Heart left ventricle (tissue), 16 donors: ENCODE measurements at regions not wholly inside any gene's neighbourhood (a gene's known extent, or its start where the extent isn't known, plus 50 kb on each side); places are given as distances from the start of the nearest gene placed in this dataset.

ENCODE experiments used
- ATAC-seq, 4 donors: fragments of 200-7000 bp; cut with Tn5 transposase; one replicate each; pipeline ENCODE4 v1.9.1; 2020 to 2022; ENCODE audit warnings: moderate library complexity in 4 of 4, mild to moderate bottlenecking in 3 of 4, moderate number of reproducible peaks in 1 of 4
- DNase-seq, 5 donors: peaks; one replicate each; pipeline ENCODE4 v3.0.0-alpha.2; 2020
- H3K27ac ChIP-seq, 12 donors: fragments of 200-600 bp; sonication (generic) in 4 of 12; one replicate each; pipeline versions ENCODE4 v1.5.0 to v1.8.0; 2016 to 2022; ENCODE audit warnings: mild to moderate bottlenecking in 2 of 12
- H3K27me3 ChIP-seq, 9 donors: fragments of 200-600 bp; sonication (generic) in 2 of 9; one replicate each; pipeline versions ENCODE4 v1.5.1 to v1.8.0; 2016 to 2022; ENCODE audit warnings: mild to moderate bottlenecking in 3 of 9
- H3K36me3 ChIP-seq, 9 donors: fragments of 200-600 bp; sonication (generic) in 2 of 9; one replicate each; pipeline versions ENCODE4 v1.5.0 to v1.8.0; 2018 to 2022; ENCODE audit warnings: mild to moderate bottlenecking in 2 of 9
- H3K4me1 ChIP-seq, 12 donors: fragments of 200-600 bp; sonication (generic) in 4 of 12; one replicate each; pipeline versions ENCODE4 v1.5.0 to v1.8.0; 2016 to 2022; ENCODE audit warnings: mild to moderate bottlenecking in 3 of 12
- H3K4me3 ChIP-seq, 12 donors: fragments of 200-600 bp; sonication (generic) in 4 of 12; one replicate each; pipeline versions ENCODE4 v1.5.0 to v1.8.0; 2017 to 2022; ENCODE audit warnings: mild to moderate bottlenecking in 9 of 12, moderate library complexity in 4 of 12
- H3K9me3 ChIP-seq, 12 donors: fragments of 200-600 bp; sonication (generic) in 4 of 12; one replicate each; pipeline versions ENCODE4 v1.5.0 to v1.8.0; 2016 to 2022; ENCODE audit warnings: mild to moderate bottlenecking in 1 of 12
- POLR2A ChIP-seq, 2 donors: fragments of 450-650 bp; IDR thresholded peaks; one replicate each; pipeline ENCODE4 v1.6.1; 2017; ENCODE audit warnings: antibody characterized with exemption in 2 of 2, mild to moderate bottlenecking in 2 of 2, moderate library complexity in 2 of 2
- WGBS, 4 donors: extraction: QIAGEN DNeasy Blood & Tissue Kit in 2 of 4; methylation state at CpG; one replicate each; pipeline versions ENCODE4 v1.1.5 to v1.1.7; 2013 to 2018; 5-methylcytosine and 5-hydroxymethylcytosine counted together
- intact Hi-C, 10 donors: fragments of 100-400 bp; cut with DNase I; formaldehyde crosslinking; loops; one replicate each; pipeline versions ENCODE4 v1.11.1 to v1.14.2; 2022
- TF ChIP-seq, protein P1 (sequence below), 12 donors: fragments of 200-600 bp; sonication (generic) in 4 of 12; IDR thresholded peaks; one replicate each; pipeline versions ENCODE4 v1.5.0 to v1.8.0; 2018 to 2022; ENCODE audit warnings: antibody characterized with exemption in 12 of 12, mild to moderate bottlenecking in 5 of 12
- donor health status: ischemic (EF 13 %, LVEDD 7.1; RV severe dilation, severe dysfunction).
- donor health status: healthy with polysubstance abuse.
- donor health status: DM: no; HTN: yes; CAD: no.
- donor health status: DM: no; HTN: no; CAD: no.
- donor health status: ischemic (EF 25% LVEDD 6.9; RV normal size, moderate dysfunction).
- donor health status: ischemic (EF 25% LVEDD 5.7; RV mildly dilated, moderate dysfunction).
- donor health status: healthy.
- donor health status: DM: yes; HTN: yes; CAD: no.
- donor health status: ischemic (EF 35%, LVEDD 5.7; RV mildly dilated, moderate dysfunction).
- donor health status: nonischemic (EF 11% LVEDD 7.7; RV severe dilation, severe dysfunction).
- donor health status: DM: yes; HTN: yes; CAD: no.
- donor health status: PGD.
- donor health status: ischemic (EF 29% LVEDD 5.4; RV normal size, mild dysfunction).
- donor health status: nonischemic (EF 23%, LVEDD 6.1; RV moderate dilation, normal function).

DNA sequence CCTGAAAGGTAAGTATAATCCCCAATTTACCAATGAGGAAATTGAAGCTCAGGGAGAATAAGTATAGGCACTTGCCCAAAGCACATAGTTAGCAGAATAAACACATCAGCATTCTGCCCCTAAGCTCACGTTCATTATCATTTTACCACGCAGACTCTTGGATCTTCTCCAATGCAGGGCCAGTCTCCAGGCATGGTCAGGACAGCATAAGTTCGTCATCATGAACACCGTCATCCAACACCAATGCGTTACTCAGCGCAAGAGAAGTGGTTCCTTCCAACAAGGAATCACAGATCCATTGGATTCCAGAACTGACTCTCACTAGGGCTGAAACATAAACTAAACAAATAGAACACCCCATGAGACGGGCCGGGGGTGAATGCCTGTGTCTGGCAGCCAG, 86.5 kb upstream of the GPM6B start:
- 73 to 79% (median 76%) methylated on average over 8 of the region's 8 CpGs for WGBS, 4 donors
- intact Hi-C loops, result loop anchor here in 1 of 10 donors (10.0 kb wide), 1 partner anchor 131 kb away; no protein-coding TSS in a partner anchor
- no peaks in the 10 kb centered on the region for H3K4me1 ChIP-seq
- H3K27me3 ChIP-seq, result peaks cover 0 to 13% (median 0%) of the 10 kb centered on the region in 9 donors
- H3K36me3 ChIP-seq, result no peaks in the 10 kb centered on the region
- no peak overlapping the region for H3K27ac ChIP-seq
- DNase-seq (no peak), ATAC-seq (no peak)
- no peaks in the 10 kb centered on the region for H3K9me3 ChIP-seq
- H3K4me3 ChIP-seq, result no peak overlapping the region
- no peak for TF ChIP-seq POLR2A (IDR thresholded peaks at IDR 0.05)
- TF ChIP-seq, protein P1, sequence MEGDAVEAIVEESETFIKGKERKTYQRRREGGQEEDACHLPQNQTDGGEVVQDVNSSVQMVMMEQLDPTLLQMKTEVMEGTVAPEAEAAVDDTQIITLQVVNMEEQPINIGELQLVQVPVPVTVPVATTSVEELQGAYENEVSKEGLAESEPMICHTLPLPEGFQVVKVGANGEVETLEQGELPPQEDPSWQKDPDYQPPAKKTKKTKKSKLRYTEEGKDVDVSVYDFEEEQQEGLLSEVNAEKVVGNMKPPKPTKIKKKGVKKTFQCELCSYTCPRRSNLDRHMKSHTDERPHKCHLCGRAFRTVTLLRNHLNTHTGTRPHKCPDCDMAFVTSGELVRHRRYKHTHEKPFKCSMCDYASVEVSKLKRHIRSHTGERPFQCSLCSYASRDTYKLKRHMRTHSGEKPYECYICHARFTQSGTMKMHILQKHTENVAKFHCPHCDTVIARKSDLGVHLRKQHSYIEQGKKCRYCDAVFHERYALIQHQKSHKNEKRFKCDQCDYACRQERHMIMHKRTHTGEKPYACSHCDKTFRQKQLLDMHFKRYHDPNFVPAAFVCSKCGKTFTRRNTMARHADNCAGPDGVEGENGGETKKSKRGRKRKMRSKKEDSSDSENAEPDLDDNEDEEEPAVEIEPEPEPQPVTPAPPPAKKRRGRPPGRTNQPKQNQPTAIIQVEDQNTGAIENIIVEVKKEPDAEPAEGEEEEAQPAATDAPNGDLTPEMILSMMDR (IDR thresholded peaks at IDR 0.05), result no peak

GRCh38 chrX:13902406-13902805, 85.5 kb upstream of the GPM6B start:
- H3K36me3 ChIP-seq, result no peaks in the 10 kb centered on the region
- intact Hi-C loops, result loop anchor here in 1 of 10 donors (10.0 kb wide), 1 partner anchor 132 kb away; no protein-coding TSS in a partner anchor
- WGBS, 4 donors, result 77 to 96% (median 87%) methylated on average over 3 of the region's 3 CpGs

GRCh38 chrX:13901354-13901753, 84.5 kb upstream of the GPM6B start:
- Histone ChIP-seq H3K9me3 (no peaks in the 10 kb centered on the region), H3K4me1 (no peaks in the 10 kb centered on the region), H3K4me3 (no peak overlapping the region), H3K27me3 (peaks cover 0 to 29% (median 0%) of the 10 kb centered on the region in 9 donors), H3K27ac (no peak overlapping the region), H3K36me3 (no peaks in the 10 kb centered on the region)
- ATAC-seq (no peak), DNase-seq (no peak)
- TF ChIP-seq, protein P1 (IDR thresholded peaks at IDR 0.05), result no peak
- no peak for TF ChIP-seq POLR2A (IDR thresholded peaks at IDR 0.05)
- intact Hi-C loops, result loop anchor here in 1 of 10 donors (10.0 kb wide), 1 partner anchor 133 kb away; no protein-coding TSS in a partner anchor
- WGBS, 4 donors, result 58 to 76% (median 70%) methylated on average over 2 of the region's 2 CpGs

More at GRCh38 chrX:13902406-13902805, 85.5 kb upstream of the GPM6B start:
- no peak for ATAC-seq
- no peaks in the 10 kb centered on the region for H3K9me3 ChIP-seq
- no peak overlapping the region for H3K27ac ChIP-seq
- TF ChIP-seq, protein P1 (IDR thresholded peaks at IDR 0.05), result no peak
- TF ChIP-seq POLR2A (IDR thresholded peaks at IDR 0.05), result no peak
- peaks cover 0 to 22% (median 0%) of the 10 kb centered on the region in 9 donors for H3K27me3 ChIP-seq
- no peaks in the 10 kb centered on the region for H3K4me1 ChIP-seq
- DNase-seq, result no peak
- H3K4me3 ChIP-seq, result no peak overlapping the region

DNA sequence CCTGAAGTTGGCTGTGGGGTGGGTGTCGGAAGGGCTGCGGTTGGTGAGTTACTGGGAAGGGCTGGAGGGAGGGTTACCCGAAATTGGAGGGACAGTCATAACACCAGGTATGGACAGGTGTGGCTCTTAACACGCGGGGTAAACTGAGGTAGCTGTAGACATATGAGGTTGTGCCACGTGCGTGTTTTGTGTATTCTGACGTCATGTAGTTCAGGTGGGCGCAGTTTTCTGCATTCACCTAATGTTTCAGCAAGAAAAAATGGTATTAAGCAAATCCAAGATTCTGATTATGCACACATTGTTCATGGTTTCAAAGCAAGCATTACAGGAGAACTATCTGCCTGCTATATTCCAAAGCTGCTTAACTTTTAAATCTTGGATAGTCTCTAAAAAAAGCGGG, 83.5 kb upstream of the GPM6B start:
- Histone ChIP-seq H3K27me3 (peaks cover 0 to 38% (median 0%) of the 10 kb centered on the region in 9 donors), H3K4me3 (no peak overlapping the region), H3K9me3 (no peaks in the 10 kb centered on the region), H3K4me1 (no peaks in the 10 kb centered on the region), H3K27ac (no peak overlapping the region), H3K36me3 (no peaks in the 10 kb centered on the region)
- no peak for DNase-seq
- intact Hi-C loops, result loop anchor here in 1 of 10 donors (10.0 kb wide), 1 partner anchor 134 kb away; no protein-coding TSS in a partner anchor
- no peak for ATAC-seq
- TF ChIP-seq, protein P1 (IDR thresholded peaks at IDR 0.05), result no peak
- TF ChIP-seq POLR2A (IDR thresholded peaks at IDR 0.05), result no peak
- 76 to 93% (median 88%) methylated on average over 10 of the region's 10 CpGs for WGBS, 4 donors
